ENCODE measurements at regions not wholly inside any gene's neighbourhood (a gene's known extent, or its start where the extent isn't known, plus 50 kb on each side); places are given as distances from the start of the nearest gene placed in this dataset.

- no peak for TF ChIP-seq ZNF274 (IDR thresholded peaks at IDR 0.05; ENCODE audit: low read depth, low read length)
- TF ChIP-seq YY1 (IDR thresholded peaks at IDR 0.05; ENCODE audit: insufficient read depth, insufficient read length) = no peak
Measured at GRCh38 chr14:58739674-58740073, 101.9 kb downstream of the DACT1 start.

Measured in NT2/D1 (cell line).